Astrocyte (in vitro differentiated cells and primary cell): ENCODE measurements at regions not wholly inside any gene's neighbourhood (a gene's known extent, or its start where the extent isn't known, plus 50 kb on each side); places are given as distances from the start of the nearest gene placed in this dataset.

Source experiments
- EZH2 ChIP-seq: IDR thresholded peaks from 2 replicates; pipeline ENCODE4 v1.6.1; 2012; ENCODE audit warnings: mild to moderate bottlenecking, low read length, inconsistent platforms; ENCODE audit not compliant: insufficient read depth
- TF ChIP-seq, protein P1 (sequence below): IDR thresholded peaks from 2 replicates; pipeline ENCODE4 v1.5.1; 2011; ENCODE audit warnings: low read depth, mild to moderate bottlenecking, inconsistent platforms, low read length, moderate library complexity; ENCODE audit not compliant: insufficient read depth

DNA sequence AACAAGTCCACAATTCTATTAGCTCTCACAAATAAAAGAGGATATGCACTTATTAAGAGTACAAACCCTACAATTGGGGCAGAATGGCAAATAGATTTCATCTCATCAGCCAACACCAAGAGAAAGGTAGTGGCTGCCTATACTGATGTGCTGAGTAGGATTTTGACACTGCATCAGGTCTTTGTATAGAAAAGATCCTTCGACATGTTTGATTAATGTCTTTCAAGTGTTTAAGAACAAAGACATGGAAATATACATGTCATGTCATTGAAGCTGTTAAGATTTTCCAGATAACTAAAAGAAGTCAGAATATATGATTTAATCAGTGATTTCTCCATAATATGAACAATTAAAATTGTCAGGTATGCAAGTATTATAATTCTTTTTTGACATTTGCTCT lies 238.7 kb upstream of the GRAMD2B start:
- TF ChIP-seq, protein P1, sequence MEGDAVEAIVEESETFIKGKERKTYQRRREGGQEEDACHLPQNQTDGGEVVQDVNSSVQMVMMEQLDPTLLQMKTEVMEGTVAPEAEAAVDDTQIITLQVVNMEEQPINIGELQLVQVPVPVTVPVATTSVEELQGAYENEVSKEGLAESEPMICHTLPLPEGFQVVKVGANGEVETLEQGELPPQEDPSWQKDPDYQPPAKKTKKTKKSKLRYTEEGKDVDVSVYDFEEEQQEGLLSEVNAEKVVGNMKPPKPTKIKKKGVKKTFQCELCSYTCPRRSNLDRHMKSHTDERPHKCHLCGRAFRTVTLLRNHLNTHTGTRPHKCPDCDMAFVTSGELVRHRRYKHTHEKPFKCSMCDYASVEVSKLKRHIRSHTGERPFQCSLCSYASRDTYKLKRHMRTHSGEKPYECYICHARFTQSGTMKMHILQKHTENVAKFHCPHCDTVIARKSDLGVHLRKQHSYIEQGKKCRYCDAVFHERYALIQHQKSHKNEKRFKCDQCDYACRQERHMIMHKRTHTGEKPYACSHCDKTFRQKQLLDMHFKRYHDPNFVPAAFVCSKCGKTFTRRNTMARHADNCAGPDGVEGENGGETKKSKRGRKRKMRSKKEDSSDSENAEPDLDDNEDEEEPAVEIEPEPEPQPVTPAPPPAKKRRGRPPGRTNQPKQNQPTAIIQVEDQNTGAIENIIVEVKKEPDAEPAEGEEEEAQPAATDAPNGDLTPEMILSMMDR = no peak
- no peak for TF ChIP-seq EZH2
